ENCODE measurements at regions not wholly inside any gene's neighbourhood (a gene's known extent, or its start where the extent isn't known, plus 50 kb on each side); places are given as distances from the start of the nearest gene placed in this dataset.
"Not testable (repeated sequence)": the region's sequence is repeated elsewhere in the genome, so short reads cannot be mapped to it uniquely, and the experiment has no call there.

DNA sequence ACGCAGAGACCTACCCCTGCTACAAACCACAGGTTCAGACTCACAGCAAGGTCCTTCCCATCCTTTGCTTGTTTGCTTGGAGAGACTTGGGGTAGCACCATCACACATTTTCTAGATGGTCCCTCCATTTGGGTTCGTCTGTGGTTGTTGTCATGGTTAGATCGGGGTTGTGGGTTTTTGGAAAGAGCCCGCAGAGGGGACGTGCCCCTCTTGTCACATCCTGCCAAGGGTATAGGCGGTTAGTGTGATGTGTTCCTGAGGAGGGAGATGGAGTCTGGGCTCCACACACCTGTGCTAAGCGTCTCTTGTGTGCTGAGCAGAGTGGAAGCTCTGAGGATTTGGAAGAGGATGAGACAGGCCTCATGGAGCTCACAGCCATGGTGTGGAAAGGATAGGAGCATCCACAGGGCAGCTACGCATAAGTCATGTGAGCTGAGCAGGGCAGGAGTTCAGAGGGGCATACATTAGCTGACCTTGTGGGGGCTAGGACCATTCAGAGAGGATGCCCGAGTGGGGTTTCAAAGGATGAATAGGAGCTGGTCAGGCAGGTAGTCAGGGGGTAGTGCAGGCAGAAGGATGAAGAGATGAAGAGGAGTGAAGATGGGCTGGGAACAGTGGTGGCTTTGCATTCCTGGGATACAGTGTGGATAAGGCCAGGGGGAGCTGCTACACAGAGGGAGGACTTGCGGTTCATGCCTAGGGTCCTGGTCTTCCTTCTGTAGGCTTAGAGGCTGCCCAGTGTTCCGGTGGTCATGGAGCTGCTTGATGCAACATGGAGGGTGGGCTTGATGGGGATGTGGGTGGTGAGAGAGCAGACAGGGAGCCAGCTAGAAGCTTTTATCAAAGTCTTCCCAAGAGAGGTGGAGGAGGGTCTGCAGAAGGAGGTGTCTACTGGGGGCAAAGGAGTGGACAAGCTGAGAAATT lies 62.9 kb downstream of the ACKR3 start:
- no peak for DNase-seq

DNA sequence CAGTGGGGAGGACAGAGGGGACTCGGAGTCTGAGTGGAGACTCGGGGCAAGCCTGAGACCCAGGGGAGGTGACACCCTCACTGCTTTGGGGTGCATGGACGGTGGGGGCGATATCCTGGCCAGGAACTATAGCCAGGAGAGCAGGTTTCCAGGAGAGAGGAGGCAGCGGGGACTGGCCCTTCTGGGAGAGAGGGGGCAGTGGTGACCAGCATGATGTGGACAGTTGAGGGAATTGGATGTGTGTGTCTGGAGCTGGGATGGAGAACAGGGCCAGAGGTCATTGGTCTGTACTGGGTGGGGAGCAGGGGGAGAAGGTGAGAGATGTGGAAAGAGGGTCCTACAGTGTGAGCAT lies 63.6 kb downstream of the ACKR3 start:
- DNase-seq = no peak

DNA sequence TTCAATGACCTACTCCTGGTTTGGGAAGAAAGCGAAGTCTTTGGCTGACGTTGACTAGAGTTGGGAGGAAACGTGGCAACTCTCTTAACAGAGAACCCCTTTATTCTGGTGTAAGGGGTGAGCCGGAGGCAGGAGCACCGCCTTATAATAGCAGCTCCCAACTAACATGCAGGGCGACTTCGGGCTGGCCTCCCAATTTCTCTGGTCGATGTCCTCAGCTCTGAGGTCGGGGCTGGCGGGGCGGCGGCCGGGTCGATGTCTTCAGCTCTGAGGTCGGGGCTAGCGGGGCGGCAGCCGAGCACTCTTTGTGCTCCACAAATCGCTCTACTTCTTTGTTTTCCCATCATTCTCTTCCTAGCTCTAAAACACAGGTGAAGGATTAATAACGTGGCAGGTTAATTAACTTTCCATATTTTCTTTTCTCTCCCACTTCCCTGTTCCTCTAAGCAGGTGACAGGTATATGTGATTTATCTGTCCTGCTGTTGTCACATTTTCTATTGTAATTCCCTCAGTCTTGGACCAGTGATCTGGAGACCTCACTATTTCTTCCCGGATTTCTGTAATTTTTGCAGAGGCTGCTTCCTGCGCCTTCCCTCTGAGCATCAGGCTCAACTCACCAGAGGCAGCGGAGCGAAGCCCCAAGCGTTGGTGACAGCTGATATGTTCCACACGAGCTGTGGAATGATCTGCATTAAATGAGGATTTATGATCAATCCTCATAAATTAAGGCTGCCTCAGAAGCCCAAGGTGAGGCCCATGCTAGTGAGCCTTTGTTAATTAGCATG lies 64.3 kb downstream of the ACKR3 start:
- no peak for DNase-seq

DNA sequence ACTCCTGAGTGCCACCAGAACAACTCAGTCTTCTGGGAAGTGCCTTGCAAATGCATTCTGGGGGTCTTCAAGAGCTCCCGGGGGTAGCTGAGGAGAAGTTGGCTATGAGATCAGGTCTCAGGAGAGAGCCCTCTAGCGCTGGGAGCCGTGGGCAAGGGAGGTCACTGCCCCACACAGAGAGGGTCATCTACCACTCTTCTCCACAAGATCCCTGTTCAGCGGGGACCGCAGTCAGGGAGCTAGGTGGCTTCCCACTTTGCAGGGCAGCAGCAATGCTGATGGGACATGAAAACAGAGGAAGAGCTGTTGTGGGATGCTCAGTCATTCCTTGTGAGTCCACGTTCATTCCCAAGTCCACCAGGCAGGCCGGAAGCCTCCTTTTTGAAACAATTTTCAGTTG lies 66.6 kb downstream of the ACKR3 start:
- DNase-seq = peak; percentile 39

DNA sequence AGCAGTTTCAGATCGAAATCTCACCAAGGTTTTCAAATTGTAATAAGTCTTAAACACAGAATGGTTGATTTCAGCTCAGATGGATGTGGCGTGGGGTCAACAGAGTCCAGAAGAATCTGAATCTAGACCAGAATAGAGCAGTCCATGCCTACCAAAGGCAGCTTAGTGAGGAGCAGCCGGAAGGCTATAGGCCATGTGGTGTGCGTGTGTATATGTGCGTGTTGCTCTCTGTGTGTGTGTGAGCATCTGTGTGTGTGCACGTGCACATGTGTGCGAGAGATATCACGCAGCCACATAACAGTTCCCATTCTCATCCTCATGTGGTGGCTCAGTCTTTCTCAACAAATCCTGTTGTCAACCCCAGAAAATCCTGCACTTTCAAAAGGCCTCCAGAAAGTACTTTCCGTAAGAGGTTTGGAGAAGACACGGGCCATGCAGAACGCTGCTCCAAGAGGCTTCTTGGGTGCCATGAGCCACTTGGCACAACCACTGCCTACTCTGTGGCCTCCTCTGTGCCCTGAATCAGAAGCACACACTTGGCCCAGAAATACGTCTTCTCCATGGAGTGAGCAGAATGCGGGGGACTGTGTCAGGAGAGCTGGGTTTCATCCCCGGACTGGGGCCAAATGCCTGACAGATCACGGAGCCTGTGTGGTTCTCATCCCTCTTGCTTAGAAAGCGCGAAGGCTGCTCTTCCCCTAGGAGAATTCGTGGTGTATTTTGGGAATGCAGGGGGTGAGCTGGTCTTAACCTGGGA lies 67.3 kb downstream of the ACKR3 start:
- DNase-seq = peak; percentile 27

DNA sequence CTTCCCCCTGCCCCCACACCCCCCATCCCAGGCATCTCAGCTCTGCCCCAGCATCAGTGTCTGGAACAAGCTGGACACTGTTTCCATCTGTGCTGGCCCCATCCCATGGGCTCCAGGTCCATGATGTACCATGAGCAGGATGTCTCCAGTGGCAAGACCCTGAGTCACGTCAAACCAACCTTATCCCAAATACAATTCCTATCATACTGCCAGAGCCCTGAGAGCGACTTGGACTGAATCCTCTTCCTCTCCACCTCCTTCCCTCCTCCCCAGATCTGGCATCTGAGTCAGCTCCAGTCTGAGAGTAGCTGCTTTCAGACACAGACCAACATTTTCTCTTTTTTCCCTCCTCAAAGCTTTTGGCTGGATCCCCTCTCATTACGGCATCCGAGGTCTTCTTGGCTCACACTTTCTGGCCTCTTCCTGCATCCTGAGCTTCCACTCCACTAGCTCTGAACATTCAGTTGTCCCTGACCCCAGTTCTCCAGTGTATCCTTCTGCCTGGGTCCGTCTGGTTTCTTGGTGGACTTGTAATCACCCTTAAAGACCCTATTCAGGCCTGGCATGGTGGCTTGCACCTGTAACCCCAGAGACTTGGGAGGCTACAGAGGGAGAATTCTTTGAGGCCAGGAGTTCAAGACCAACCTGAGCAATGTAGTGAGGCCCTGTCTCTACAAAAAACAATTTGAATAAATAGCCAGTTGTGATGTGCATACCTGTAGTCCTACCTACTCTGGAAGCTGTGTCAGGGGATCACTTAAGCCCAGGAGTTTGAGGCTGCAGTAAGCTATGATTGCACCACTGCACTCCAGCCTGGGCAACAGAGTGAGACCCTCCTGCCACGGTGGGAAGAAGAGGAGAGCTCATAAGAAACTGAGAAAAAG lies 68.3 kb downstream of the ACKR3 start:
- no peak for DNase-seq

DNA sequence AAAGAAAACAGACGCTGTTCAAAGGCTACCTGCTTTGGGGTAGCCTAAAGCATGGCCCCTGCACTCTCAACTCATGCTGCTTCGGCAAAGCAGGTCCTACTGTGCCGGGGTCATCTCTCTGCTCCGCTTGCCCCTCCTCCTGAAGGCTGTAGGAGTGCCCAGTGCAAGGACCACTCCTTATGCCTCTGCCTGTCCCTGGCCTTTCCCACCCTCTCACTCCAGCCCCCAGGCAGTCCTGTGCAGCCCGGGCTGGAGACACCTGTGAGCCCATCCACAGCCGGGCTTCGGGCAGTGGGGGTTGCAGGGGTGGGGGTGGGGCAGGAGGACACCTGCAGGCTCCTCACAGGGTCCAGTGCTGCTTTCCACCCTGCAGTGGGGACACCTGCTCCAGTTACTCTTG lies 69.1 kb downstream of the ACKR3 start:
- DNase-seq = no peak

DNA sequence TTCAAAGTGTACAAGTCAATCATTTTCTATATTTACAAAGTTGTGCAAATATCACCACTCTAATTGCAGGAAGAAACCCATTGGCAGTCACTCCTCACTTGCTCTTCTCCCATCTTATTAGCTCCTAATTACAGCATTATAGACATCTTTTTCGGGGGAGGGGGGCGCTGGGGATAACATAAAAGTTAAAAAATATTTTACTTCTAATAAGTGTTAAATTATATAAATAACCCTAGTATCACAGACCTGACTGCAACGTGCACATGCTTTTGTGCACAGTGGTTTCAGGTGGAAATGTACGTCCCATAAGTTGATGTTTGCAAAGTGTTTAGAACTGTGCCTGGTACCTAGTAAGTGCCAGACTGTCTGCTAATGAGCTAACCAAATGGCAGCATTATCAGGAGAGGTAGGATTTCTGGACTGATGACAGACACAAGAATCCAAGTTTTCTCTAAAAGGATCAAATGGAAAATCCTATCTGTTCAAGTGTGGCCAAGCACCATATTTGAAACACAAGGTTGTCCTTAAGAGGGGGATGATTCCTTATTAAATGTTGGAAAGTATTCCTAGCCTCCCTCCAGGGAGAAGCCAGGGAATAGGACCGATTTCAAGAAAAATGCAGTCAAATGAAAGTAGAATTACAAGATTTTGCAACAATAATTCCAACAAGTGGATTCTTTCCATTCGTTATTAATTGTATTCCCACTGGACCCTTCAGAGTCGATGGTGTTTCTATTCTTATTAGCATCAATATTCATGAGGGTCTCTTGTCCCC lies 70.0 kb downstream of the ACKR3 start:
- DNase-seq = no peak

DNA sequence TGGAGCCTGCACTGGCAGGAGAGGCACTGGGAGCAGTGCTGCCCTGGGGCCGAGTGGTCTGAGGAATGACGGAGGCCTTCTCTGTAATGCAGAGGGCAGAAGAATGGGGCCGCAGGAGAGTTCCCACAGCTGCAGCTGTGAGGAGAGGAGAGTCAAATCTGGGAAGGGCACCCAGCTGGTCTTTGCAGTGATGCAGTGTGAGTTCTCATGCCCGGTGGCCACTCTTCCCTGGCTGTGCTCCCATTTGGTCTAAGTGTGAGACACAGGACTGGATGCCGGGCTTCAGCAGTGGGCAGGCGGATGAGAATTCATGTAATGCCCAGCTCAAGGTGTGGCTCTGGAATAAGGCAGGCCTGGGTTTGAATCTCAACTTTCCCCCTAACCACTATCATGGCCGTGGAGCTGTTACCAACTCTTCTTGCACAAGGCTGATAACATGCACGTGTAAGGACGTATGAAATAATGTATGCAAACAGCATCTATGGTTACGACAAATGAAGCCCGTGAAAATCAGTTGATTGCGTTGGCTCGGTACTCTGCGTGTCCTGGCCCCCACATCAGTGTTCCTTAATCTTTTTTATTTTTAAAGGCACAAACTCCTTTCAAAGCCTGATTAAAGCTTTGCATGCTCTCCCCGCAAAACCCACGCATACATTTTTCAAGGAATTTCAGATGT lies 71.6 kb downstream of the ACKR3 start:
- DNase-seq = no peak

DNA sequence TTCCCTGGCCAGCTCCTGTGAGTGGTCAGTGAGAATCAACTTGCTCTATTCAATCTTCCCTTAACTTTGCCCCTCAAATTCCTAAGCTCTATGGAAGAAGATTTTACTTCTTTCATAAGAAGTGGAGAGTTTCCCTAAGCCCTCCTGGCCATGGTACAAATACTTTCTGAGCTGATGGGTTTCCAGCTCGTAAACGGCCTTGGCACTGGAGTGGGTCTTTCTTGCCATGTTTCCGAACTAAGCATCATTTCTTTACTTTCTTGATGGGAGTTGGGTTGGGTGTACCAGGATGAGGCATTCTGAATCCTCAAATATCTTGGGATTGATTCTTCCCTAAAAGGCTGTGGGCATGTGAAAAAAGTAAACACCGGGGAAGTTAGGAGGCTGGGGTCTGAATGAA lies 72.5 kb downstream of the ACKR3 start:
- DNase-seq = no peak

DNA sequence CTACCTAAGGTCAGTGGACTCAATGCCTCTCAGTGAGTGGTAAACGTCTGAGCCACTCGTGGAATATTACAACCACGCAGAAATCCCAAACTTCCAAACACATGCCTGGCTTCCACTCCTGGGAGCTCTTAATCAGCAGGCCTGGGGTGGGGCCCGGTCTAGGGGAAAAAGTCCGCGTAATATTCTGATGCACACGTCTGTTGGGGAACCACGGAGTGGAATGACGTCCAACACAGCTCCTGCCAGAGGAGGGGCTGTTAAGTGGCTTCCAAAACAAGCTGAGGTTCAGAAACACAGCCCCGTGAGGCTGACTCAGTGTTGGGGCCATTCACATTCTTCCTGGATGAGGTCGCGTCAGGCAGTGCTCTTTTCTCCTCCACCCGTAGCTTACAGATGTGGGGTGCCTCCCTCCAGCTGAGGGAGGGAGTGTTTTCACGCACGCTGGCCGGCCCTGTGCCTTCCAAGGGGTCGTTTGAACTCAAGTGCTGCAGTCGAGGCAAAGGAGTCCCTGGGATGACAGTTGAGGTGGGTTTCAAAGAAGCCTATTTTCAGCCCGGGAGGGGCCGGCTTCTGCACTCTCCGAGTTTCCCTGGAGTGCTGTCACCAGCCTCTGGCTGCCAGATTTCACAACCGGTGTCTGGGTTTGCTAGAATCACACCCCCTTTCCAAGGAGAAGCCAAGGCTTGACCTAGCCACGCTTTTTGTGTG lies 73.1 kb downstream of the ACKR3 start:
- DNase-seq = no peak

DNA sequence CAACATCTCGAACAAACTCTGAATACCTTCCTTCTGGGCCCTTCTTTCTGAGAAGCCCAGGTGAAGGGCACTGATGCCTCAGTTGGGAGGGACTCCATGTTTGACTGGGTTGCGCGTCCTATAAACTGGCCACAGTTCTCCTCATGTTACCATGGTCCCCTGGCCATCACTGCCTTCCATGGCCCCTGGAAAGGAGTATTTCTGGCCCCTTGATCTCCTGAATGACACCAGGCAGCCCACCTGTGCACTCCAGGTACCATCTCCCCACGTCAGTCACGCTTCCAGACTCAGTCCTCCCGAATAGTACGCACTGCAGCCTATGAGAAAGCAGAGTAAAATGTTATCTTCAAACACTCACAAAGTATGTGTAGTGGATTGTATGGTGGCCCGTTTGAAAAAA lies 73.9 kb downstream of the ACKR3 start:
- DNase-seq = no peak

DNA sequence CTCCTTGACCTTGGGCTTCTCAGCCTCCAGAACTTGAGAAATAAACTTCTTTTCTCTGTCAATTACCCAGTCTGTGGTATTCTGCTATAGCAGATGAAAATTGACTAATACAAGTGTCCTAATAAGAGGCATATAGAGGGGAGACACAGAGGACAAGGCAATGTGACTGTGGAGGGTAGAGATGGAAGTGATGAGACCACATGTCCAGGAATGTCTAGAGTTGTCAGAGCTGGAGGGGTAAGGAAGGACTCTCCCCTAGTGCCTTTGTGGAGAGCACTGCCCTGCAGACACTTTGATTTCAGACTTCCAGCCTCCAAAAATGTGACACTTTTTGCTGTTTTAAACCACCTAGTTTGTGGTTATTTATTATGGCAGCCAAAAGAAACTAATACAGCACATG lies 74.4 kb downstream of the ACKR3 start:
- DNase-seq = no peak

DNA sequence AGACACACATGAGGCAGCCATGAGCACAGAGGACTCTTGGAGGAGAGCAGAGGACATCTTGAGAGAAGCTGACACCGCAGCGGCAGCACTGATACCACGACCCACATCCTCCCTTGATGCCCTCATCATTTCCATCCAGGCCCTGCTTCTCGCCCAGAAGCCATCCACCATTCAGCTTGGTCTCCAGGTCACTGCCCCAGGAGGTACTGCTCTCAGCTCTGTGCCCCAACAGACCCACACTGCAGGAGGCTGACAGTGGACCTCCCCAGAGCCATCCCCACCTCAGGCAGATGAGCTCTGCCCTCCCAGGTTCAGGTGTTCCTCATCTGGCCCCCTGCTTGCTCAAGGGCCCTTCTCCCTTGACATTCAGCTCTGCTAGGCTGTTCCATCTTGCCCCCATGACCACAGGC lies 74.9 kb downstream of the ACKR3 start:
- DNase-seq = no peak

DNA sequence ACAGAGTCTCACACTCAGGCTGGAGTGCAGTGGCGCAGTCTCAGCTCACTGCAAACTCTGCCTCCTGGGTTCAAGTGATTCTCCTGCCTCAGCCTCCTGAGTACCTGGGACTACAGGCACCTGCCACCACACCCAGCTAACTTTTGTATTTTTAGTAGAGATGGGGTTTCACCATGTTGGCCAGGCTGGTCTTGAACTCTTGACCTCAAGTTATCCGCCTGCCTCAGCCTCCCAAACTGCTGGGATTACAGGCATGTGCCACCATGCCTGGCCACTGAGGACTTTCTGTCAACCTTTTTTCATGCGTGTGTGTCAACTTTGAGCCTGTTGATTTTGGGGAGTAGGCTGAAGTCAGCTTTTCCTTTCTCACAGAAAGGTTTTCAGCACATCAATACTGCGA lies 75.5 kb downstream of the ACKR3 start:
- not testable (repeated sequence) for DNase-seq

DNA sequence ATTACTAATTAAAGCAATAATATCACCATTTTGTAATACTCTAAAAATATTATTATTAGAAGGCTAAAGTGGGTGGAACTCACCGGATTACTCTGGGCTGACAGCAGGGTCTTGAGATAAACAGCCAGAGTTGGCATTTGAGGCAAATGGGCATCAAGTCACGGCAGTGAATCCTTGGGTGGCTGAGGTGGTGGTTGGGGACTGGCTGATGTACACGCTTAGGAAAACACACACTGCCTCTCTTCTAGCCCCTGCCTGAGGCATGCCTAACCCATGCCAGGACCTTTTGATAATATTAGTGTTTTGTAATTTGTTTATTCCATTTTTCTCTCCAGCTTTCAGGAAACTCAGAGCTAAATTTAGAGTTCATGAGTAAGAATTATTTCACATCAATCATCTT lies 76.8 kb downstream of the ACKR3 start:
- no peak for DNase-seq

DNA sequence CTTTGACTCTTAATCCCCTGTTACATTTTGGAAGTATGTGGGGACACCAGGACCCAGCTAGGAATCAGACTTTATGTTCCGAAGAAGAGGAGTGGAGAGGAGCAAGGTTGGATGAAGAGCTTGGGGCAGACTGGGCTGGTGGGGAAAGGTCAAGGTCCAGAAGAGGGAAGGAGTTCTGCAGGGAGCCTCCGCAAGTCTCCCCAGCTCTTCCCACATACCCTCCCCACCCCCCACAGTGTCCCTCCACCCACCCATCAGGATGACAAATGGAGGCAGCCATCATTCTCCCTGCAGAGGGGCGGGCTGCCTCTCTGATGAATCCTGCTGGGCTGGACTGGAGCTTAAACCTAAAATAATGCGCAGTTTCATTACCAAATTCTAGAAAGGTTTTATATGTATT lies 77.2 kb downstream of the ACKR3 start:
- DNase-seq = no peak

DNA sequence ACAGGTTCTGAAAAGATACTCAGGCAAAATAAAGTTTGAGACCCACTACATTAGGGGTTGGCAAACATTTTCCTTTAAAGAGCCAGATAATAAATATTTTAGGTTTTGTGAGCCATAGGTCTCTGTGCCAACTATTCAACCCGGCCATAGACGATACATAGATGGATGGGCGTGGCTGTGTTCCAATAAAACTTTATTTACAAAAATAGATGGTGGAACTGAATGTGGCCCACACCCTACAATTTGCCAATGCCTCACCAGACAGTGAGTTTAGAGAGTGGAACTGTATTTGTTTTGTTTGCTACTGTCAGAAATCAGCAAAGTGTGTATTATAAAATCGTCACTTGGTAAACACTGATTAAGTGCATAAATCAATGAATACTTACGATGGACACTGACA lies 78.0 kb downstream of the ACKR3 start:
- DNase-seq = no peak

DNA sequence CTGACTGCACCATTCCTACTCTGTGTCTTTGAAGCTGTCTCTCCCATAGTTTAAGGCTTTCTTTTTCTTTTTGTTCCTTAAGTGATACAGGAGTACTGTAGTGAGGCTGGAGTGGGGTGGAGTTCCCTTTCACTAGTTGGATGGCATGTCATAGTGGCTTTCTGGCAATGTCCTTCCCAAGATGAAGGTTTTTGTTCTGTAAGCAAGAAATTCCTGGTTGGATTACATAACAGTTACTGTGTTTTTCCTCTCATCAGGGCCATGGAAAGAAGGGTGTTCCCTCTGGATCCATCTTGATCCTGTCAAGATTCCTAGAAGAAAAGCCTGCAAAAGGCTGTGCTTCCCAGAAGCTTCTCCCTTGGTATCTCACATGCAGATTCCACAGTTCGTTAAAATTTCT lies 84.2 kb downstream of the ACKR3 start:
- DNase-seq = no peak

DNA sequence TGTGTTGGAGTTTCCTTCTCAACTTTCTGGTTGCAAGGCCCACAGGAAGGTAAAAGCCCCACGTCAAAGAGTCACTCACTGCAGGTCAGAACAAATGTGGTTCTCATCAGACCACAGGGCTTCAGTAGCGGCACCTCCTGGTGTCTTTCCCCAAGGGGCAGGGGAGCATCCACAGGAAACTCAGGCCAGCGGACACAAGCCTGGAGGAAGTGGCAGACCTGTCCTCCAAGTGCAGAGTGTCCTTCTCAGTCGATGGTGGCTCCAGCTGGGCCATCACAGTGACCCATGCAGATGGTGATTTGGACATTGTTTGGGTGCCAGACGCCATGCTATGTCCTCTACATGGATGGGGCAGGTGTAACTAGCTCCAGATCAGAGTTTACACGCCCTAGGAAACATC lies 84.9 kb downstream of the ACKR3 start:
- no peak for DNase-seq

DNA sequence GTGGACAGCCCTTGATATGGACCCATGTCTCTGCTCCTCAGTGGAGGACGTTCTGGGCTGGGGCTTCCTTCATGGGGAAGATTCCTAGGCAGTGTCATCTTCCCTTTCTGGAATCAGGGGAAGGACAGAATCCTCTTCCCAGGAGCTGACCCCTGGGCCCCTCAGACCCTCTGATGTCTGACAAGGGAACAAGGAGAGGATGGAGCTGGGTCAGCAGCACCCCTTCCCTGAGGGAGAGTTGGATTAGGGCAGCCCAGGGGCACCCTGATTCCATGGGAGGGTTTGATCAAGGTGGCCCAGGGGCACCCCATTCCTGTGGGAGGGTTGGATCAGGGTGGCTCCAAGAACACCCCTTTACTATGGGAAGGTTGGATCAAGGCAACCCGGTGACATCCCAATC lies 86.5 kb downstream of the ACKR3 start:
- no peak for DNase-seq

Measured in activated effector memory CD4-positive, alpha-beta T cell treated with anti-CD3 and anti-CD28 coated beads, Interleukin-2, amount 50 U/mL, for 16 hours (primary cell).